ENCODE measurements at regions not wholly inside any gene's neighbourhood (a gene's known extent, or its start where the extent isn't known, plus 50 kb on each side); places are given as distances from the start of the nearest gene placed in this dataset.

- no peak overlapping the region for H2AFZ ChIP-seq (ENCODE audit: low read length)
- no peak for DNase-seq (ENCODE audit: low spot score)
- TF ChIP-seq EZH2phosphoT487 (IDR thresholded peaks at IDR 0.05; ENCODE audit: borderline replicate concordance, low read depth, low read length) (no peak), CTCF (conservative IDR thresholded peaks at IDR 0.05; ENCODE audit: low read length) (no peak)
Observed at GRCh38 chr20:51894201-51894600, 91.9 kb upstream of the SALL4 start.

GRCh38 chr20:51893723-51894122 is 91.4 kb upstream of the SALL4 start:
- H3K27ac ChIP-seq (ENCODE audit: low read depth, low read length, poor library complexity, severe bottlenecking) = no peak overlapping the region
- H3K4me1 ChIP-seq (ENCODE audit: insufficient read depth, low read length, poor library complexity, severe bottlenecking) = no peaks in the 10 kb centered on the region
- no peaks in the 10 kb centered on the region for H3K9me3 ChIP-seq (ENCODE audit: low read length)
- H4K20me1 ChIP-seq (ENCODE audit: insufficient read depth, low read length) = no peaks in the 10 kb centered on the region
- no peaks in the 10 kb centered on the region for H3K79me2 ChIP-seq (ENCODE audit: insufficient read depth, low read depth, low read length)
- H3K4me2 ChIP-seq (ENCODE audit: low read length) = no peak overlapping the region
- no peak overlapping the region for H3K4me3 ChIP-seq (ENCODE audit: low read depth, low read length, poor library complexity, severe bottlenecking)
- POLR2A ChIA-PET = interaction anchor here (0.7 to 1.2 kb wide), 4 partner anchors 34 to 273 kb away, joined by 3 to 8 read pairs (median 4); no protein-coding TSS in a partner anchor
- TF ChIP-seq CTCF (conservative IDR thresholded peaks at IDR 0.05; ENCODE audit: low read length) (no peak), EZH2phosphoT487 (IDR thresholded peaks at IDR 0.05; ENCODE audit: borderline replicate concordance, low read depth, low read length) (no peak)
- no TSS peak for BruUV-seq (replicated peaks)
- CTCF ChIA-PET (ENCODE audit: unreplicated experiment) = no interaction called here
- no peaks in the 10 kb centered on the region for H3K9me2 ChIP-seq (ENCODE audit: insufficient read depth, low read length)
- no peak overlapping the region for H2AFZ ChIP-seq (ENCODE audit: low read length)
- intact Hi-C loops (cut with micrococcal nuclease; ENCODE audit: unreplicated experiment) = no loop called here
- DNase-seq (ENCODE audit: low spot score) = no peak
- H3K36me3 ChIP-seq (ENCODE audit: insufficient read depth, low read length) = no peaks in the 10 kb centered on the region

More at GRCh38 chr20:51894201-51894600, 91.9 kb upstream of the SALL4 start:
- Histone ChIP-seq H3K9me2 (ENCODE audit: insufficient read depth, low read length) (no peaks in the 10 kb centered on the region), H3K9me3 (ENCODE audit: low read length) (no peaks in the 10 kb centered on the region), H3K4me2 (ENCODE audit: low read length) (no peak overlapping the region), H3K79me2 (ENCODE audit: insufficient read depth, low read depth, low read length) (no peaks in the 10 kb centered on the region), H3K27ac (ENCODE audit: low read depth, low read length, poor library complexity, severe bottlenecking) (no peak overlapping the region), H3K4me3 (ENCODE audit: low read depth, low read length, poor library complexity, severe bottlenecking) (no peak overlapping the region), H4K20me1 (ENCODE audit: insufficient read depth, low read length) (no peaks in the 10 kb centered on the region), H3K4me1 (ENCODE audit: insufficient read depth, low read length, poor library complexity, severe bottlenecking) (no peaks in the 10 kb centered on the region), H3K36me3 (ENCODE audit: insufficient read depth, low read length) (no peaks in the 10 kb centered on the region)
- POLR2A ChIA-PET = interaction anchor here (0.7 to 1.2 kb wide), 3 partner anchors 35 to 274 kb away, joined by 3 to 4 read pairs (median 4); no protein-coding TSS in a partner anchor
- intact Hi-C loops (cut with micrococcal nuclease; ENCODE audit: unreplicated experiment) = no loop called here
- no TSS peak for BruUV-seq (replicated peaks)
- CTCF ChIA-PET (ENCODE audit: unreplicated experiment) = no interaction called here

GRCh38 chr20:51890003-51890402 is 87.7 kb upstream of the SALL4 start:
- BruUV-seq (replicated peaks) = no TSS peak
- no peak overlapping the region for H3K27ac ChIP-seq (ENCODE audit: low read depth, low read length, poor library complexity, severe bottlenecking)

More at GRCh38 chr20:51890003-51890402, 87.7 kb upstream of the SALL4 start:
- Histone ChIP-seq H3K9me2 (ENCODE audit: insufficient read depth, low read length) (no peaks in the 10 kb centered on the region), H3K79me2 (ENCODE audit: insufficient read depth, low read depth, low read length) (no peaks in the 10 kb centered on the region), H3K4me2 (ENCODE audit: low read length) (no peak overlapping the region), H3K9me3 (ENCODE audit: low read length) (no peaks in the 10 kb centered on the region), H2AFZ (ENCODE audit: low read length) (no peak overlapping the region), H4K20me1 (ENCODE audit: insufficient read depth, low read length) (no peaks in the 10 kb centered on the region), H3K36me3 (ENCODE audit: insufficient read depth, low read length) (no peaks in the 10 kb centered on the region), H3K4me1 (ENCODE audit: insufficient read depth, low read length, poor library complexity, severe bottlenecking) (no peaks in the 10 kb centered on the region), H3K4me3 (ENCODE audit: low read depth, low read length, poor library complexity, severe bottlenecking) (no peak overlapping the region)
- DNase-seq (ENCODE audit: low spot score) = no peak
- no peak for TF ChIP-seq CTCF (conservative IDR thresholded peaks at IDR 0.05; ENCODE audit: low read length)
- no peak for TF ChIP-seq EZH2phosphoT487 (IDR thresholded peaks at IDR 0.05; ENCODE audit: borderline replicate concordance, low read depth, low read length)
- ChIA-PET POLR2A (no interaction called here), CTCF (ENCODE audit: unreplicated experiment) (no interaction called here)
- intact Hi-C loops (cut with micrococcal nuclease; ENCODE audit: unreplicated experiment) = no loop called here
